ENCODE measurements at regions not wholly inside any gene's neighbourhood (a gene's known extent, or its start where the extent isn't known, plus 50 kb on each side); places are given as distances from the start of the nearest gene placed in this dataset.
"Not testable (repeated sequence)": the region's sequence is repeated elsewhere in the genome, so short reads cannot be mapped to it uniquely, and the experiment has no call there.

DNA sequence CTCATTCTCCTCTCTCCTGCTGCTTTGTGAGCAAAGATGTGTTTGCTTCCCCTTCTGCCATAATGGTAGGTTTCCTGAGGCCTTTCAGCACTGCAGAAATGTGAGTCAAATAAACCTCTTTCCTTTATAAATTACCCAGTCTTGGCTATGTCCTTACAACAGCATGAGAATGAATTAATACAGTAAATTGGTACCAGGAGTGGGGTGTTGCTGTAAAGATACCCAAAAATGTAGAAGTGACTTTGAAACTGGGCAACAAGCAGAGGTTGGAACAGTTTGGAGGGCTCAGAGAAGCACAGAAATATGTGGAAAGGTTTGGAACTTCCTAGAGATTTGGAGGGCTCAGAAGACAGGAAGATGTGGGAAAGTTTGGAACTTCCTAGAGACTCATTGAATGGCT is 388.7 kb upstream of the GHITM start:
- no peak for DNase-seq (ENCODE audit: low read depth in 2 of 2)

DNA sequence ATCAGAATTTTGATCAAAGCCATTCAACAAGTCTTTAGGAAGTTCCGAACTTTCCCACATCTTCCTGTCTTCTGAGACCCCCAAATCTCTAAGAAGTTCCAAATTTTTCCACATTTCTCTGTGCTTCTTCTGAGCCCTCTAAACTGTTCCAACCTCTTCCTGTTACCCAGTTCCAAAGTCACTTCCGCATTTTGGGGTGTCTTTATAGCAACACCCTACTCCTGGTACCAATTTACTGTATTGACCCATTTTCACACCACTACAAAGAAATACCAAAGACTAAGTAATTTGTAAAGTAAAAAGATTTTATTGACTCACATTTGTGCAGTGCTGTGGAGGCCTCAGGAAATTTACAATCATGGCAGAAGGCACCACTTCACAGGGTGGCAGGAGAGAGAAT is 385.8 kb upstream of the GHITM start:
- no peak for DNase-seq (ENCODE audit: low read depth in 2 of 2)

DNA sequence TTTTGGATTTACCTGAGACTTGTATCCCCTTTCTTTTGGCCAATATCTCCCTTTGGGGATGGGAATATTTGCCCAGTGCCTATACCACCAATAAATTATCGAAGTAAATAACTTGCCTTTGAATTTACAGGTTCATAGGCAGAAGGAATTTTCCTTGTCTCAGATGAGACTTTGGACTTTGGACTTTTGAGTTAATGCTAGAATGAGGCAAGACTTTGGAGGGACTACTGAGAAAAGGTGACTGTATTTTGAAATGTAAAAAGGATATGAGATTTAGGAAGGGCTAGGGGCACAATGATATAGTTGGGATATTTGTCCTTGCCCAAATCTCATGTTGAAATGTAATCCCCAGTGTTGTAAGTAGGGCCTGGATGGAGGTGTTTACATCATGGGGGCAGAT is 384.5 kb upstream of the GHITM start:
- DNase-seq (ENCODE audit: low read depth in 2 of 2): no peak

DNA sequence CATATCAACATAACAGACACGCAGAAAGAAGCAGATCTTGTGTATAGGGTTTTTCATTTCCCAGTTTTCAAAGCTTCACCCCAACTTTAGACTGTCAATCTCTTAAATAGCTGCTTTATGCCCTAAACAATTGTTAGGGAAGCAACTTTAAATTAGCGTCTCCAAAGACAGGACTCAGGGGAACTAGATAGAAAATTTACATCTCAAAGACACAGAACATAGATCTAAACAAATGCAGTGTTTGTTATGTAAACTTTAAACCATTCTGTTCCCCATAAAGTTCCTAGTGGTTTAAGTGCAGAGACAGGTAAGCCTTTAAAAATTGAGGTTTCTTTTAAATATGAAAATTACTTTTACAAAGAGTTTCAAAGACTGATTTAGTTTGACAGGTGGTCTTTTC is 379.2 kb upstream of the GHITM start:
- DNase-seq (ENCODE audit: low read depth in 2 of 2): no peak

DNA sequence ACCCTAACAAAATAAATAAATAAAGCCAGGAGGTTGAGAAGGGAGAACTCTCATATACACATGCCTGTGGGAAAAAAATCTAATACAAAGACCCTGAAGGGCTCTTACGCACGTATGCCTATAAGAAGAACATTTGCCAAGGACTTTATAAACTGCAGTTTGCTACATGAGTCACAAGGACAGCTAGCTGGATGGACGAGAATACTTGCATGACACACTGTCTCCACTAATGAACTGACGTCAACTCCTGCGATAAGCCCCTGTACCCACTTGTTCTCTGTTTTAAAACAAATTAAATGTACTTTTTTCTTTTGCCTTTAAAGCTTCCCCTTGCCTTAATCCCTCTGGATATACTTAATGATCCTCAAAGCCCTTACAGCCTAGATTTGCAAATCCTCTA is 374.6 kb upstream of the GHITM start:
- DNase-seq (ENCODE audit: low read depth in 2 of 2): no peak

DNA sequence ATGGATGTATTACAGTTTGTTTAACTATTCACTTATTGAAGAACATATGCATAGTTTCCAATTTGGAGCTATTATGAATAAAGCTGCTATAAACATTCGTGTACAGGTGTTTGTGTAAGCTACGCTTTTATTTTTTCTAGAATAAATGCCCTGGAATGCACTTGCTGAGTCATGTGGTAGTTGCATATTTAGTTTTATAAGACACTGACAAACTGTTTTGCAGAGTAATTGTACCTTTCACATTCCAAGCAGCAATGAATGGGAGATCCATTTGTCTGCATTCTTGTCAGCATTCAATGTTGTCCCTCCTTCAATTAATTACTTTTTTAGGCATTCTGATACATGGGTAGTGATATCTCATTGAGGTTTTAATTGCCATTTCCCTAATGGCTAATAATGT is 373.6 kb upstream of the GHITM start:
- no peak for DNase-seq (ENCODE audit: low read depth in 2 of 2)

DNA sequence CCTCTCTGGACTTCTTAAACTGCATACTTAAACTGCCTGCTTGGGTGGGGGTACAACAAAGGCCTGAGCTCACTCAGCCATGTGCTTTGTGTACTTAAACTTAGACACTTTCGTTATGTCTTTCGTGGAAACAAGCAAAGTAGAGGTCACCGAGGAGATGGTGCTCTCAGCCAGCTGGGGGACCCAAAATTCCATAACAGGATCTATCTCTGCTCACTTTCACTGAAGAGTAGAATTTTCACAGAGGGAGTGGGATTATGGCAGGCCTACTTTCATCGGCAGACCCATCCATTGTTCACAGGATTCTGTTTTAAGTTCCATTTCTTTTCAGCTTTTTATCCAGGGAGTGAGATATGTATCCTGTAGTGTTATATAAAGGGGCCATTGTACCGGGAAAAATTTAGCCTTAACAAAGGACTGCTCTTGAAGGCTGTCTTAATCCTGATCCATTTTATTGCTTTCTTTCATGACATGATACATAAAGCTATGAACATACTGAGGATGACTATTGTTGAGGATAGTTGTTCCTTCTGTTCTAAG is 370.0 kb upstream of the GHITM start:
- no peak for DNase-seq (ENCODE audit: low read depth in 2 of 2)

DNA sequence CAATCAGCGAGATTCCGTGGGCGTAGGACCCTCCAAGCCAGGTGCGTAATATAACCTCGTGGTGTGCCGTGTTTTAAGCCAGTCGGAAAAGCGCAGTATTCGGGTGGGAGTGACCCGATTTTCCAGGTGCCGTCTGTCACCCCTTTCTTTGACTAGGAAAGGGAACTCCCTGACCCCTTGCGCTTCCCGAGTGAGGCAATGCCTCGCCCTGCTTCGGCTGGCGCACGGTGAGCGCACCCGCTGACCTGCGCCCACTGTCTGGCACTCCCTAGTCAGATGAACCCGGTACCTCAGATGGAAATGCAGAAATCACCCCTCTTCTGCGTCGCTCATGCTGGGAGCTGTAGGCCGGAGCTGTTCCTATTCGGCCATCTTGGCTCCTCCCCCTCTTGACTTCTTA is 352.6 kb upstream of the GHITM start:
- DNase-seq (ENCODE audit: low read depth in 2 of 2): not testable (repeated sequence)

DNA sequence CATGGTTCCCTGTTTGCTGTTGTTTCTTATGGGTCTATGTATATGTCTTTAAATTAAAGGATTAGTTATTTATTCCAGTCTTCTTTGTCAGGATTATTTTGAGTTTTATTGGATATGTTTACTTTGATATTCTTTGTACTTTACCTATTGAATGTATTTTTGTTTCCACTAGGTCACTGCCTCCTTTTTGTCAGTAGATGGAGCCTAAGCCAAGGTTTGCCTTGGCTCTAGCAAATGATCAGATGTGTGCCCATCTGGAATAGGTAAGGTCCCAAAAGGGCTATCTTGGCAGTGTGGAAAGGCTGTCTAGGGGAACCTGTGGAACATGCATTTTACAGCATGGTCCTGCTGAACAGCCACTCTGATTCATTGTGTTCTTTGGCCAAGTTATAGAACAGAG is 337.3 kb upstream of the GHITM start:
- no peak for DNase-seq (ENCODE audit: low read depth in 2 of 2)

DNA sequence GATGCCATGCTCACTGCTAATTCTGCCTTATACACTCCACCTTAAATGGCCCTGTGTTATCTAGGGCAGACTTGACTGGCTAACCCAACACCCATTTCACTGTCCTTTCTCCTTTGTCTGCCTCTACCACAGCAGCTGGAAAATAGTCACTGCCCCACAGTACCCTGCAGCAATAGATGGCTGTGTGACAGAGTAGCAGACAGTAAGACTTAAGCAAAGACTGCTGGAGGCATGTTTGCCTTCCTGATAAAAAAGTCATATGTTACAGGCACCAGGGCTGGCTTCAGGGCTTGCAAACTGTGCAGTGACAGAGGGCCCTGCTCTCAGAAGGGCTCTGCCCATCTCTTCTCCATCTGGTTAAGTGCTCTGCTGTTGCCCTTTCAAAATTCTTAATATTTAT is 332.6 kb upstream of the GHITM start:
- no peak for DNase-seq (ENCODE audit: low read depth in 2 of 2)

DNA sequence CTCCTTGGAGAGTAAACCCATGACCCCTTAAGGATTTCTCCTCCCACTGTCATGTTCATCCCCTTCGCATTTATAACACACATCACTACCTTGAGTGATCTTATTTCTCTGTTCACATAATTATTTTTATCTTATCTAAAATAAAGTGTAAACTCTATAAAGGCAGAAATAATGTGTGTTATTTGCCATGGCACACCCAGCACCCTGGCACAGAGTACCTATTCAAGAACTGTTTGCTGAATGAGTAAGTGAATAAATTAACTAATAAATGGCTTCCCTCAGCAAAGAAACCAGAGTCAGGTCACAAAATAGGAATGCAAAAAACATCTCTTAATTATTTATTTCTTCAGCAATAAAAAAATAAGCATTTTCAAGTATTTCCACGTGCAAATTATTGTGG is 330.3 kb upstream of the GHITM start:
- DNase-seq (ENCODE audit: low read depth in 2 of 2): no peak

DNA sequence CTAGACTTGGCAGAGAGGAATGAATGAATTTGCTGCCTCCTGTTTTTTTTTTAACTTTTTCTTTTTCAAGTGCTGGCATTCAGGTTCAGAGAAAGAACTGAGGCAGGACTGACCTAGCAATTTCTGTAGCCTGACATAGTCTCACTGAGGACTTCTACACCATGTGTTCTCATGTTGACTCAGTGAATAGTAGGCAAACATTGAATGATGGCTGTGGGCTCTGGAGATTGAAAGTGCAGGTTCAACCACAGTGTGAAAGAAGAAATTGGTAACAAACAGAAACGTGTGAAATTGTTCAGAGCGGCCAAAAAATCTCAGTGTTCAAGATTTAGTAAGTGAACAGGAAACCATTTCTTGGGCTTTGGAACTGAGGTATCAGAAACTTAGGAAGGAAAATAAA is 322.4 kb upstream of the GHITM start:
- DNase-seq (ENCODE audit: low read depth in 2 of 2): no peak

DNA sequence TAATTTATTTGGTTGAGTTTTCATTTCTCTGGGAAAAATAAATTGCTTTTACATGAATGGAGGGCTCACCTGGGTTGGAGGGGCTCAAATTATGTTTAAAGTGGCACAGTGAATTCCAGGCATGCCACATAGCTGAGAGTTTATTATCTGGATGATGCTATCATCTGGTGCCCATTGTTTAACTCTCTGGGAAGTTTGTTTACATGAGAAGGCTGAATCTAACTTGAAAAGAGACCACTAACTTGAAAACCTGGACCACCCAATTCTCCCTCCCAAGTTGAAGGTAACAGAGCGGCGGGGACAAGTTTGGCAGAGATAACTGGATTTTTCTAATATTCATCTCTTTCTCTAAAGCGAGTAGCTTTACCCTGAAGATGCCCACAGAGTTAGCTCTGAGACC is 321.5 kb upstream of the GHITM start:
- DNase-seq (ENCODE audit: low read depth in 2 of 2): no peak

DNA sequence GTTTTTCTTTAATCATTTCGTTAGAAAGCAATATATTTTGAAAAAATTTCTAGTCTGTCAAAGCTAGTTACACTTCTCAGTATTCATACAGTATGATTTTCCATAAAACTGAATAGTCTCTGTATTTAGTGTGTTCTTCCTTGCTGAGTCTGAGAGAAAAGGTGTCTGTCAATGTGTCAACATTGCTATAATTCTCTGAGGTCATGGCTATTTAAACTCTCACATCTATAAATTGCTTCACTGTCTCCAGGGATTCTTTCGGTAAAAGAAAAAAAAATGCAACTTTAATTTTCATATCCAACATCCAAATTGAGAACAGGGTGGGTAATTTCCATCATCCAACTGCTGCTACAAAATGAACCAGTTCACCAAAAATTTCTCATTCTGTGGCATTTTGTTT is 319.7 kb upstream of the GHITM start:
- no peak for DNase-seq (ENCODE audit: low read depth in 2 of 2)

DNA sequence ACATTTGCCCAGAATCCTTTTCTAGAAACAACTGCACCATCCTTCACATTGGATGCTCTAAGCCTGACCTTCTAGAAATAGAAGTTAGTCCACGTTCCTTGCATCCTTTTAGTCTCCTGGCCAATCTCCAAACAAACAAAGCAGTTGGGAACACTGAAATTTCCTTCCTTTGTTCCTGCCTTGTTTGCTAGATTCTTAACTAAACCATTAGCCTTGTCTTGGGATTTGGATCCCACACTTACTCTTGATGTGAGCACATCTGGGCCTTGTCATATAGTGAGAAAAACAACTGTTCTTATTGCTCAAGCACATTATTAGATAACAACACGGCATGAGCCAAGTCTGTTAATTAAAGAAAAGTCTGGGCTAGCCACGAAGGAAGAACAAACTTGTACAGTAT is 319.3 kb upstream of the GHITM start:
- DNase-seq (ENCODE audit: low read depth in 2 of 2): no peak

DNA sequence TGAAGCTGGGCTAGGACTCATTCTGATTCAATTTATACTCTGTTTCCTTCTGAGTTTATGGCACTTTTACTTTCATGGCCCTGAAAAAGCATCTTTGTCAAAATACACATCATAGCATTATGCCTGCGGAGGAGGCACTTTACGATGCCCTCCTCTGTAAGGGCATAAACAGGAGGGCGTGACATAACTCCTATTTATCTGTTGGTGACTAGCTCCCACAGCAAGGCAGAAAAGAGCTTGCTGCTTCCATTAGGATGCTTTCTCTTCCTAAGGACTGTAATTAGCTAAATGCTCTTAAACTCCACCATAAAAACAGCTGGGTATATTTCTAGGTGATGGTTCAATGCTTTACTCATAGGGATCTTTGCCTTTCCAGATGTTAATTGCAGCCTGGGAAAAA is 315.2 kb upstream of the GHITM start:
- no peak for DNase-seq (ENCODE audit: low read depth in 2 of 2)

DNA sequence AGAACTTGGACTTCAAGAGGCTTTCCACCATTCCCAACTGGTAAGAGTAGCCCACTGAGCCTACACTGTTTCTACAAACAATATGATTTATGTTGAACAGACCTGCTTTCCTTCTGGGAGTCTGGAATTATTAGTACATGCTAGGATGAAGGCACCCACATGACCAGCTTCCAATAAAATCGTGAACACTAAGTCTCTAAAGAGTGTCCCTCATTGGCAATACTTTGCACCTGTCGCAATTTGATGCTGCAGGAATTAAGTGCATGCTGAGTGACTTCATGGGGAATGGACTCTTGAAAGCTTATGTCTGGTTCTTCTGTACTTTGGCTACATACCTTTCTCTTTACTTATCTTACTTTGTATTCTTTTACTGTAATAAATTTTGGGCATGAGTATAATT is 305.2 kb upstream of the GHITM start:
- no peak for DNase-seq (ENCODE audit: low read depth in 2 of 2)

DNA sequence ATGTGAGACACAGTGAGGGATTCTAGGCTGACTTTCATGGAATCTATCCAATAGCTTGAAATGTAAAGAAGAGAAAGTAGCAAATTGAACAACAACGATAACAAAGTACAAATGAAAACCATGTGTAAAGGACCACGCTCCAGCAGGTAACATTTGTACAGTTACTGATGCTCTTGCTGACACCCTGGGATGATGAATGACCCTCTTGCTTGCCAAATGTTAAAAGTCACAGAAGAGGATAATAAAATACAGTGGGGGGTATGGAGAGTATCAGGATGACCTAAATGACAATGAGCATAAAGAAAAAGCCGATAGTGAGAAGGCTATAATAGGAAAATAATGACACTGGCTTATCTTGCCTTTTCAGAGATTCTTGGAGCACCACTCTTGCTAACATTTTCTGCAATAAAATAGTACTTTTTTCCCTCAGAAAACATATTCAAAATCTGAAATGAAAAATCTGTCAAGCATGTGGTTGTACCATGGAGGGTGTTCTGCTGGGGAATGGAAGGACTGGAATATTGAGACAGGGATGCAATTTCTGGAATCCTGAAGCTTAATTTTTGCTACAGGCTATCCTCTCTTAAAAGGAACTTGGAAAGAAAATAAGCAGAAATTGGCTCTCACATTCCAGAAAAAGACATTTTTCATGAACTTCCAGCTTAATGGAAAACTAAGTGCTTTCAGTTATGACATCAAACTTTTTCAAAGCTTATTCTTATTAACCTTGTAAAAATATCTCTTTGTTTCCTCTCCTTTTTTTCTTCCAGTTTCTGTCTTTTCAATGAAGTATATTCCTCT is 303.2 kb upstream of the GHITM start:
- DNase-seq (ENCODE audit: low read depth in 2 of 2): no peak

DNA sequence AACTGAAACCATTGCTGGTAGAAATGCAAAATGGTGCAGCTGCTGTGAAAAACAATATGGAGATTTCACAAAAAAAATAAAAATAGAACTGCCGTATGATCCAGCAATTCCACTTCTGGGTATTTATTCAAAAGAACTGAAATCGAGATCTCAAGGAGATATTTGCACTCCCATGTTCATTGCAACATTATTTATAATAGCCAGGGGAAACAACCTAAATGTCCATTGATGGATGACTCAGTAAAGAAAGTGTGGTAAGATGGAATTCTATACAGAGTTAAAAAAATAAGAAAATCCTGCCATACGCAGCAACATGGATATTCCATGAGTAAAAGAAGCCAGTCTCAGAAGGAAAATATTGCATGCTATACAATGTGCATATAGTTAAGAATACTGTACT is 290.6 kb upstream of the GHITM start:
- no peak for DNase-seq (ENCODE audit: low read depth in 2 of 2)

DNA sequence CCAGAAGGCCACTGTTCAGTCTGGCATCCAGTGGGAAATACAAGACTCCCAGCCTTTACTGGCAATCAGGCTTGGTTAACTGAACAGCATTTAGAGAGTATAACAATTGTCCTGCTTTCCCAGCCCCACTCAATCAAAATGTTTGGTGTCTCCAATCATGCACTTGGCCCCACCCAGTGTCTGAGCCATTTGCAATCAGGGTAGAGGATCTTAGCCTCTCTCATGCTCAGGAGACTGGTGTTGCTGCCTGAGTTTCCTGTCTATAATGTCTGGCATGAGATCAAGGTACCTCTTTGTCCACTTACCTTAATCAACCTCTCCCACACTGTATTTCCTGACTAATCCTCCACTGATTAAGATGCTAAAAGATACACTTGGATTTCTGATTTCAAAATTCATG is 290.2 kb upstream of the GHITM start:
- no peak for DNase-seq (ENCODE audit: low read depth in 2 of 2)

DNA sequence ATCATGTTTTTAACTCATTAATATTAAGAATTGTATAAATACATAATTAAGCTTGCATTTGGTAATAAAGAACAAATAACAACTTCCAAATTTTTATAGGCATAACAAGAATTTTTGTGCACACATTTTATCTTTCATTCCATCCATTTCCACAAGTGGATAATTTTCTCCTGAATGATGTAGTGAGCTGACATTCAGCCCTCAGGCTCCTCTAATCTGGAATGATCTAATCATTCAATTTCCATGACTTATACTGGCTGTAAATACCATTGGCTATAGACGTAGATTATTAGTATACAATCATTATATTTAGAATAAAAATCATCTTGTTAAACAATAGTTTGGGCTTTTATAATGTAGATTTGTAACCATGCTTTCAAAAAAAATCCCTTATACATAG is 287.2 kb upstream of the GHITM start:
- DNase-seq (ENCODE audit: low read depth in 2 of 2): no peak

DNA sequence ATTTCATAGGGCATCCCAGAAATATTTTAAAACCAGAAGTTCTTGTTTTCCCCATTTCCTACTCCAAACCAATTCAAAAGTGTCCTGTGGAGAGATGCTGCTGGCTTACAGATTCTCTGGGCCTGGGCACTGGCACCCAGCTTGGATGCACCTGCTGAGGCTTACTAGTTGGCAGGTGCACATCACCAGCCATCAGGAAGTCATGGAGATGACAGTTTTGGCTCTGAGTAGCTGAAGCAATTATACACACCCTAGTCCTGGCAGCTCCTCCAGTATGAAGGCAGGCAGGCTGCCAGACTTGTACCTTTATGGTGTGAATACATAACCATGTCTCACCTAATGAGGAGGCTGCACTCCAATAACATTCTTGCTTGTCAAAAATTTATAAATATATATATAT is 276.6 kb upstream of the GHITM start:
- DNase-seq (ENCODE audit: low read depth in 2 of 2): no peak

DNA sequence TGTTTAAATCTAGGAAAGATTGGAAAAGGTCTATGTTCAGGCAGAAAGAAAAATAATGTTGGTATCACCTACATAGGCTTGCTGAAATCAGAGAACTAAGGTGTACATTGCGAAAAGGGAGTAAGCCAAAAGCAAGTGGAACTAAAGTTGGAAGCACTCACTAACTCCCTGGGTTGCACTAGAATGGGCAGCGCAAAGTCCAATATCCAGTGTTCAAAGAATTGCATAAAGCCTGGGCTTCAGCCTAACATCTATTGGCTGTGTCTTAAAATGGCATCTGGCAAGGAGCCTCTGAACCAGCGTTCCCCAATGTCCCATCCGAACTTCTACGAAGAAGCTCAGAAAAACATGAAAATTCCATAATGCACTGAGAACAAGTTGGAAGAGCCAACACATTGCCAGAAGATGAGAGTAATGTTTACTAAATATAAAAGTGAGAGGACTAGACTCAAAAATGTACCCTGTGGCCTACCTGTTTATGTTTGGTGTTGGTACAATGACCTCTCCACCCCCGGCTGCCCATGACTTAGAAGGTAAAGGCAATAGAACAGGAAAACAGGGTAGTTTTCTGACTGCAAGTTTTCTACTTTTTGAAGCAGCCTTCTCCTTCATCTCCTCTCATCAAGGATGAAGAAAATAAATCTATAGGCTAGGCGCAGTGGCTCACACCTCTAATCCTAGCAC is 275.9 kb upstream of the GHITM start:
- DNase-seq (ENCODE audit: low read depth in 2 of 2): no peak

DNA sequence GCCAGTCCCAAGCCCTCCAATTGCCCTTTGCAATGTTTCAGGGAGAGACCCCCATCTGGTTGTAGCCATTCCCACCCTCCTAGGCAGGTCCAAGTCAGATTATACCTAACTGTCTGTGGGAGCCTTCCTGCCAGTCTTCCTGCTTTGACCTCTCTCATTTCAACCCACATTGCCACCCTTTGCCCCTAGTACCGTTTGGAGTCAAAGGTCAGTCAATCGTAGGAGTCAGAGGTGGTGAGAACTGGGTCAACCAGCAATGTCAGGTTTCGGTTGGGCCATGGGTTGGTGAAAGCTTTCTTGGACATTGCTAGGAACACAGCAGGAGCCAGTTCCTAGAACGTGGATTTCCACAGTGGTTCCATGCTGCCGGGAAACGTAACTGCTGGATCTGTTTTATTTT is 269.4 kb upstream of the GHITM start:
- DNase-seq (ENCODE audit: low read depth in 2 of 2): no peak

All from fibroblast of skin of left biceps (primary cell).